ENCODE measurements at regions not wholly inside any gene's neighbourhood (a gene's known extent, or its start where the extent isn't known, plus 50 kb on each side); places are given as distances from the start of the nearest gene placed in this dataset.

DNA sequence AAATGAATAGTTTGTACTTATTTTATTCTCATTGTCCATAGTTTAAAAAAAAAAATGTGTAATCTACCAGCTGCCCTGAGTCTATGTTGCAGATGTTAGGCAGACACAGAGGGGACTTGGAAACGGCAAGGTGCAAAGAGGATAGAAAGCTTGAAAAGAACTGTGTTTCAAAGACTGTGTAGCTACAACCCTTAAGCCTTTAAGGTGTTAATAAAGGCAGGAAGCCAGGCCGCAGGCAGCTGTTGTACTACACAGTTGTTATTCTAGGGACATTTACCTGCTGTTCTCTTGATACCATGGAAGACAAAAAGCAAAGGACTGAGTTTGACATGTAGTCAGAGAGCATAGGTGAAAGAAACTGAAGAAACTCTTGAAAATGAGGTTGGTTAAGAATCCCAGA is 440.0 kb downstream of the TUSC7 start:
- TF ChIP-seq, protein P1, sequence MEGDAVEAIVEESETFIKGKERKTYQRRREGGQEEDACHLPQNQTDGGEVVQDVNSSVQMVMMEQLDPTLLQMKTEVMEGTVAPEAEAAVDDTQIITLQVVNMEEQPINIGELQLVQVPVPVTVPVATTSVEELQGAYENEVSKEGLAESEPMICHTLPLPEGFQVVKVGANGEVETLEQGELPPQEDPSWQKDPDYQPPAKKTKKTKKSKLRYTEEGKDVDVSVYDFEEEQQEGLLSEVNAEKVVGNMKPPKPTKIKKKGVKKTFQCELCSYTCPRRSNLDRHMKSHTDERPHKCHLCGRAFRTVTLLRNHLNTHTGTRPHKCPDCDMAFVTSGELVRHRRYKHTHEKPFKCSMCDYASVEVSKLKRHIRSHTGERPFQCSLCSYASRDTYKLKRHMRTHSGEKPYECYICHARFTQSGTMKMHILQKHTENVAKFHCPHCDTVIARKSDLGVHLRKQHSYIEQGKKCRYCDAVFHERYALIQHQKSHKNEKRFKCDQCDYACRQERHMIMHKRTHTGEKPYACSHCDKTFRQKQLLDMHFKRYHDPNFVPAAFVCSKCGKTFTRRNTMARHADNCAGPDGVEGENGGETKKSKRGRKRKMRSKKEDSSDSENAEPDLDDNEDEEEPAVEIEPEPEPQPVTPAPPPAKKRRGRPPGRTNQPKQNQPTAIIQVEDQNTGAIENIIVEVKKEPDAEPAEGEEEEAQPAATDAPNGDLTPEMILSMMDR (conservative IDR thresholded peaks at IDR 0.05; ENCODE audit: low read depth, low read length): no peak
- no peak for TF ChIP-seq EZH2 (IDR thresholded peaks at IDR 0.05; ENCODE audit: low read length, unreplicated experiment)

All from PC-3 (cell line).